Progenitor cell of endocrine pancreas (in vitro differentiated cells): ENCODE measurements at regions not wholly inside any gene's neighbourhood (a gene's known extent, or its start where the extent isn't known, plus 50 kb on each side); places are given as distances from the start of the nearest gene placed in this dataset.

Source experiments
- DNase-seq: peaks from one replicate; pipeline ENCODE4 v3.0.0; 2021; ENCODE audit warnings: low spot score; ENCODE audit not compliant: unreplicated experiment
- H3K27ac Mint-ChIP-seq: 2 replicates; pipeline ENCODE4 v1.8.0; 2021; ENCODE audit warnings: mild to moderate bottlenecking, moderate library complexity, mixed read lengths
- H3K27me3 Mint-ChIP-seq: 2 replicates; pipeline ENCODE4 v1.8.0; 2021; ENCODE audit warnings: mixed read lengths
- H3K36me3 Mint-ChIP-seq: 2 replicates; pipeline ENCODE4 v1.8.0; 2022; ENCODE audit warnings: mixed read lengths; ENCODE audit not compliant: insufficient read depth
- H3K4me1 Mint-ChIP-seq: 2 replicates; pipeline ENCODE4 v1.8.0; 2021; ENCODE audit warnings: low read depth, mixed read lengths
- H3K4me3 Mint-ChIP-seq: 2 replicates; pipeline ENCODE4 v1.8.0; 2021; ENCODE audit warnings: low read depth, mild to moderate bottlenecking, moderate library complexity, mixed read lengths
- H3K9me3 Mint-ChIP-seq: 2 replicates; pipeline ENCODE4 v1.8.0; 2021; ENCODE audit warnings: low read depth, mixed read lengths
- TF ChIP-seq, protein P1 (sequence below): fragments of 200-600 bp; sonication (generic); IDR thresholded peaks from one replicate; pipeline ENCODE4 v1.5.0; 2021; ENCODE audit warnings: antibody characterized with exemption, mild to moderate bottlenecking; ENCODE audit not compliant: unreplicated experiment

DNA sequence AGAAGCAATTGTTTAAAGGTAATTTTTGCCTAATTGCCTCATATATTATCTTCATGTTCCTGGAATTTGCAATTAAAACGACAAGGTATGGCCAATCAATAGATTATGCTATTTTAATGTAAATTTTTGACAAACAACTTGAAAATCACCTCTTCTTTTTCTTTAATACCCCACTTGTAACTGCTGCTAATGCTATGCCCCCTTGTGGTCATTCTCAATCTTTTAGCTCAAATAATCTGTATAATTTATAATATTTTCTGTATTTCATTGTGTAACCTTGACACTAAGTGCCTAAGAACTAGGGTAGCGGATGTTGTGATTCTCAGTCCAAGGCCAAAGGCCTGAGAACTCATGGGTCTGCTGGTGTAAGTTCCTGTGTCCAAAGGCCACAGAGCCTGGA is 831.7 kb upstream of the POU3F4 start:
- H3K4me1 Mint-ChIP-seq, result no peaks in the 10 kb centered on the region
- TF ChIP-seq, protein P1, sequence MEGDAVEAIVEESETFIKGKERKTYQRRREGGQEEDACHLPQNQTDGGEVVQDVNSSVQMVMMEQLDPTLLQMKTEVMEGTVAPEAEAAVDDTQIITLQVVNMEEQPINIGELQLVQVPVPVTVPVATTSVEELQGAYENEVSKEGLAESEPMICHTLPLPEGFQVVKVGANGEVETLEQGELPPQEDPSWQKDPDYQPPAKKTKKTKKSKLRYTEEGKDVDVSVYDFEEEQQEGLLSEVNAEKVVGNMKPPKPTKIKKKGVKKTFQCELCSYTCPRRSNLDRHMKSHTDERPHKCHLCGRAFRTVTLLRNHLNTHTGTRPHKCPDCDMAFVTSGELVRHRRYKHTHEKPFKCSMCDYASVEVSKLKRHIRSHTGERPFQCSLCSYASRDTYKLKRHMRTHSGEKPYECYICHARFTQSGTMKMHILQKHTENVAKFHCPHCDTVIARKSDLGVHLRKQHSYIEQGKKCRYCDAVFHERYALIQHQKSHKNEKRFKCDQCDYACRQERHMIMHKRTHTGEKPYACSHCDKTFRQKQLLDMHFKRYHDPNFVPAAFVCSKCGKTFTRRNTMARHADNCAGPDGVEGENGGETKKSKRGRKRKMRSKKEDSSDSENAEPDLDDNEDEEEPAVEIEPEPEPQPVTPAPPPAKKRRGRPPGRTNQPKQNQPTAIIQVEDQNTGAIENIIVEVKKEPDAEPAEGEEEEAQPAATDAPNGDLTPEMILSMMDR, result peak; percentile 50
- peaks cover 2% of the 10 kb centered on the region for H3K36me3 Mint-ChIP-seq
- H3K27me3 Mint-ChIP-seq, result no peaks in the 10 kb centered on the region
- H3K27ac Mint-ChIP-seq, result no peak overlapping the region
- DNase-seq, result no peak
- H3K9me3 Mint-ChIP-seq, result peaks cover 8% of the 10 kb centered on the region
- no peak overlapping the region for H3K4me3 Mint-ChIP-seq

- DNase-seq, result no peak
- H3K4me3 Mint-ChIP-seq, result no peak overlapping the region
- TF ChIP-seq, protein P1, result no peak
- H3K9me3 Mint-ChIP-seq, result peaks cover 8% of the 10 kb centered on the region
- H3K27ac Mint-ChIP-seq, result no peak overlapping the region
- H3K36me3 Mint-ChIP-seq, result peaks cover 2% of the 10 kb centered on the region
- H3K4me1 Mint-ChIP-seq, result no peaks in the 10 kb centered on the region
- no peaks in the 10 kb centered on the region for H3K27me3 Mint-ChIP-seq
These were observed 830.8 kb upstream of the POU3F4 start for GRCh38 chrX:82677286-82677685.

GRCh38 chrX:82692991-82693390 is 815.1 kb upstream of the POU3F4 start:
- TF ChIP-seq, protein P1, result no peak

DNA sequence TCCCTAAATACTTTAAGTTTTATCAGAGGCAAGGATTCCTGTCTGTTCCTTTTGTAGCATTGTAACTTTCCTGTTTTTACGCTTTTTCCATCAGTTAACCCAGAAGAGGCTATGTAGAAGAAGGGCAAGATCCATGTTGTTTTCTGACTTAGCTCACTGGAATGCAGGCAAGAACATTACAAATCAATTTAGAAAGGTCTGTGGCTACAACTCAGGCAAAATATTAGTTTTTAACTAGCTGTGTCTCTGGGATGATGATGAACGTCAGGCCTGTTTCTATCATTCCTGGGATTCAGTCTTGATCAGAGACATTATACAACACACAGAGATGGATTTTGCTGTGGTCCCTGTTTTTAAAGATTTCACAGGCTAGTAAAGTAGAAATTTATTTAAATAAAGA is 813.0 kb upstream of the POU3F4 start:
- TF ChIP-seq, protein P1, result no peak
- Mint-ChIP-seq H3K4me1 (peaks cover 2% of the 10 kb centered on the region), H3K36me3 (no peaks in the 10 kb centered on the region), H3K27ac (no peak overlapping the region), H3K4me3 (no peak overlapping the region), H3K27me3 (peaks cover 3% of the 10 kb centered on the region), H3K9me3 (peaks cover 8% of the 10 kb centered on the region)
- DNase-seq, result no peak

More at GRCh38 chrX:82692991-82693390, 815.1 kb upstream of the POU3F4 start:
- no peaks in the 10 kb centered on the region for H3K36me3 Mint-ChIP-seq
- no peak overlapping the region for H3K4me3 Mint-ChIP-seq
- no peak overlapping the region for H3K27ac Mint-ChIP-seq
- peaks cover 2% of the 10 kb centered on the region for H3K4me1 Mint-ChIP-seq
- H3K27me3 Mint-ChIP-seq, result peaks cover 3% of the 10 kb centered on the region
- peaks cover 20% of the 10 kb centered on the region for H3K9me3 Mint-ChIP-seq
- DNase-seq, result no peak

GRCh38 chrX:82703551-82703950 is 804.5 kb upstream of the POU3F4 start:
- H3K27ac Mint-ChIP-seq, result no peak overlapping the region

More at GRCh38 chrX:82703551-82703950, 804.5 kb upstream of the POU3F4 start:
- TF ChIP-seq, protein P1, result no peak
- Mint-ChIP-seq H3K4me3 (no peak overlapping the region), H3K36me3 (no peaks in the 10 kb centered on the region), H3K9me3 (peaks cover 5% of the 10 kb centered on the region), H3K27me3 (no peaks in the 10 kb centered on the region), H3K4me1 (peaks cover 4% of the 10 kb centered on the region)
- no peak for DNase-seq
